ENCODE measurements at regions not wholly inside any gene's neighbourhood (a gene's known extent, or its start where the extent isn't known, plus 50 kb on each side); places are given as distances from the start of the nearest gene placed in this dataset.
"Not testable (repeated sequence)": the region's sequence is repeated elsewhere in the genome, so short reads cannot be mapped to it uniquely, and the experiment has no call there.

DNA sequence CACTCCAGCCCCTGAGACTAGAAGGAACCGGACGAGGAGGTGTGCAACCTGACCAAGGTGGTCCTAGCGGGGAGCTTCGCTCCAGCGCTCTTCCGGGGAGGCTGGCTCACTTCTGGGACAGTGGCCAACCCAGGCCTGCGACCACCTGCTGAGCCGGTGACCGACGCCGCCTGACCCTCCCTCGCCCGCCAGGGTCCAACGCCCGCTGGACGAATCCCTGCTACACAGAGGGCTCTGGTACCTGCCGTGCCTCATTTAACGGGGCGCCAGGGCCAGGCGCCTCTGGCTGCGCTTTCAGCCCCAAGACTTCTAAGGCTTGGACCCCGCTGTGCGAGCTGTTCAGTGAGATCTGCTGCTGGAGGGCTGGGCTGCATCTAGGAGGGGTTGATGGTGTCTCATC is 99.5 kb upstream of the KCNJ18 start:
- Histone ChIP-seq H3K27ac (no peak overlapping the region), H3K4me1 (no peaks in the 10 kb centered on the region), H3K4me3 (no peak overlapping the region), H3K27me3 (peaks cover 0 to 11% (median 0%) of the 10 kb centered on the region in 3 donors), H3K36me3 (no peaks in the 10 kb centered on the region), H3K9me3 (no peaks in the 10 kb centered on the region)
- 92 to 97% (median 94%) methylated on average over 16 to 23 of the region's 23 CpGs for WGBS, 5 donors
- DNase-seq: no peak
- intact Hi-C loops (cut with DNase I; ENCODE audit: low total_unique reads): no loop called here
- TF ChIP-seq EP300 (IDR thresholded peaks at IDR 0.05) (no peak), POLR2AphosphoS5 (IDR thresholded peaks at IDR 0.05) (no peak), POLR2A (IDR thresholded peaks at IDR 0.05) (no peak)
- TF ChIP-seq, protein P1, sequence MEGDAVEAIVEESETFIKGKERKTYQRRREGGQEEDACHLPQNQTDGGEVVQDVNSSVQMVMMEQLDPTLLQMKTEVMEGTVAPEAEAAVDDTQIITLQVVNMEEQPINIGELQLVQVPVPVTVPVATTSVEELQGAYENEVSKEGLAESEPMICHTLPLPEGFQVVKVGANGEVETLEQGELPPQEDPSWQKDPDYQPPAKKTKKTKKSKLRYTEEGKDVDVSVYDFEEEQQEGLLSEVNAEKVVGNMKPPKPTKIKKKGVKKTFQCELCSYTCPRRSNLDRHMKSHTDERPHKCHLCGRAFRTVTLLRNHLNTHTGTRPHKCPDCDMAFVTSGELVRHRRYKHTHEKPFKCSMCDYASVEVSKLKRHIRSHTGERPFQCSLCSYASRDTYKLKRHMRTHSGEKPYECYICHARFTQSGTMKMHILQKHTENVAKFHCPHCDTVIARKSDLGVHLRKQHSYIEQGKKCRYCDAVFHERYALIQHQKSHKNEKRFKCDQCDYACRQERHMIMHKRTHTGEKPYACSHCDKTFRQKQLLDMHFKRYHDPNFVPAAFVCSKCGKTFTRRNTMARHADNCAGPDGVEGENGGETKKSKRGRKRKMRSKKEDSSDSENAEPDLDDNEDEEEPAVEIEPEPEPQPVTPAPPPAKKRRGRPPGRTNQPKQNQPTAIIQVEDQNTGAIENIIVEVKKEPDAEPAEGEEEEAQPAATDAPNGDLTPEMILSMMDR (IDR thresholded peaks at IDR 0.05): no peak

DNA sequence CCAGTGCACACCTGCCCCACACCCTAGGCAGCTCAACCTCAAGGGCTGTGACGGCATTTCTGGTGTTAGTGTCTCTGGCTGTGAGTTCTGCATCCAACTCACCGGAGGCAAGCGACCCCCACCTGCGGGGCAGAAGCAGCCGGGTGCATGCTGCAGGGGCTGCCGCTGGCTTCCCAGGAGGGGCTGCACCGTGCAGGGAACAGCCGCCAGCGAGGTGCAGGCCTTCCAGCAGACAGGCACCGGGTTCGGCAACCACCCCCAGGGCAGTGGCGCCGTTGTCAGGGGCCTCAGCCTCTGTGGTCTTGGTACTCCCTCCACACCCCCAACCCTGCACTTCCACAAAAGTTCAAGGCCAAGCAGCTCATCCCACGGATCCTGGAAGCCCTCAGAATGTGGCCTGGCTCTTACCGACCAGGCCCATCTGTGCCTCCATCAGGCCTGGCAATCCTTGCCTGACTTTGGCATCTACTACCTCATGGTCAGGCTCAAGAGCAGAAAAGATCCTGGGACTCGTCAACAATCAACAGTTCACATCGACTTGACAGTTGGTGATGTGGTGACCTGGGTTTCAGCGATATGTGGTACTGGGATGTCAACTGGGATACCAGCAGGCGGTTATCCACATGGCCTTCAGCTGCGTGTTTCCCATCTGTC is 98.7 kb upstream of the KCNJ18 start:
- H3K4me1 ChIP-seq; H3K4me3 ChIP-seq; H3K36me3 ChIP-seq; intact Hi-C loops (cut with DNase I; ENCODE audit: low total_unique reads); H3K9me3 ChIP-seq; H3K27ac ChIP-seq; DNase-seq: not testable (repeated sequence)
- peaks cover 0 to 11% (median 0%) of the 10 kb centered on the region in 3 donors for H3K27me3 ChIP-seq
- 87 to 96% (median 90%) methylated on average over 10 to 20 of the region's 20 CpGs for WGBS, 5 donors

DNA sequence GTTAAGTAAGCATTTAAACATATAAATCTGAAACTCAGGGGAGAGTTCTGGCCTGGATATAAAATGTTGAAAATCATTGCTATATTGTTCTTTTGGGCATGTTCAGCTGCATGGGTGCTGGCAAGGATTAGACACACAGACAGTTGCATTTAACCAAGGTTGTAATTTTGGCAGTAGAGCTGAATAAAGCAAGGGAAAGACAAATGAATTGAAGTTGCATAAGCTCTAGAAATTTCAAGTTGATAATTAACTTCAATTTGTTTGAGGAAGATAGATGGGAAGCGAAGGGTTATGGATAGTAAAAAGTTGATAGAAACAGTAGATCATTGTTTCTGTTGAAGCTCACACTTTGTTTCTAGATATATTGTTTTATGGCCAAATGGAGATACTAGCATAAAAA is 97.2 kb upstream of the KCNJ18 start:
- Histone ChIP-seq H3K27me3 (peaks cover 0 to 11% (median 0%) of the 10 kb centered on the region in 3 donors), H3K9me3 (no peaks in the 10 kb centered on the region), H3K27ac (no peak overlapping the region), H3K36me3 (no peaks in the 10 kb centered on the region), H3K4me1 (no peaks in the 10 kb centered on the region), H3K4me3 (no peak overlapping the region)
- no peak for DNase-seq
- intact Hi-C loops (cut with DNase I; ENCODE audit: low total_unique reads): no loop called here
- TF ChIP-seq POLR2AphosphoS5 (IDR thresholded peaks at IDR 0.05) (no peak), EP300 (IDR thresholded peaks at IDR 0.05) (no peak), POLR2A (IDR thresholded peaks at IDR 0.05) (no peak)
- TF ChIP-seq, protein P1 (IDR thresholded peaks at IDR 0.05): no peak
- WGBS, 5 donors: 36 to 52% (median 40%) methylated on average over 1 of the region's 1 CpG

DNA sequence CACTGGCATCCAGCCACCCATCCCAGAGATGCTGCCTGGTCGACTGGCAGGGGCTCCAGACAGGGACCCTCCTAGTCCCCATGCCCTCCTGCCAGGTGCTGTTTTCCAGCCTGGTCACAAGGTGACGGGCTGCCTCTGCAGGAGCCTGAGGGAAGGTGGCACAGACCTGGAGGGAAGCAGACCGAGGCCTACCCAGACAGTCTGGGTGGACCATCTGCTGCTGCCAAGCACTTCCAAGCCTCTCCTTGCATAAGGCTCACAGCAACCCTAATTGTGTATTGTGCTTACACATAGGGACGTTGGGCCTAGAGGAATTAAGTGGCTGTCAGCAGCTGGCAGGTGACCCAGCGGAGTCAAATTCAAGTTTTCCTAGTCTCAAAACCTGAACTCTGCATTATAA is 90.1 kb upstream of the KCNJ18 start:
- Histone ChIP-seq H3K4me3 (no peak overlapping the region), H3K36me3 (no peaks in the 10 kb centered on the region), H3K27ac (no peak overlapping the region), H3K4me1 (no peaks in the 10 kb centered on the region), H3K27me3 (peaks cover 0 to 6% (median 0%) of the 10 kb centered on the region in 3 donors), H3K9me3 (no peaks in the 10 kb centered on the region)
- DNase-seq: no peak
- no peak for TF ChIP-seq EP300 (IDR thresholded peaks at IDR 0.05)
- TF ChIP-seq, protein P1 (IDR thresholded peaks at IDR 0.05): no peak
- 60 to 73% (median 66%) methylated on average over 5 of the region's 5 CpGs for WGBS, 5 donors
- intact Hi-C loops (cut with DNase I; ENCODE audit: low total_unique reads): no loop called here

DNA sequence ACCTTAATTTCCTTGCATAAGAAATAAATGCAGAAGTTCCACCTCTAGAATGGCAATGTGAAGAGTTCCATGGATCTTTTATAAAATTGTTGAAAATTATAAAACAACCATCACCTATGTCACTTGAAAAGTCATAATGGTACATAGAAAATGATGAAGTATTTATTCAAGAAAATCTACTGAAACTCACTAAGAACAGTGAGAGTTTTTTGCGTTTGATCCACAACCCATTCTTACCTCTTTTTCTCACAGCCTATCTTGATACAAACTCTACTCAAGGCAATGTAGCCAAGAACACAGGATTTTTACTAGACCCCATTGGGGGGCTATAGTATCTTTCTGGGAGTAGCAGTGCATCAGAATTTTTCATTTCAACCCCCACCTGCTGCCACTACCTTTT is 89.0 kb upstream of the KCNJ18 start:
- H3K36me3 ChIP-seq; H3K4me1 ChIP-seq; DNase-seq; H3K9me3 ChIP-seq; intact Hi-C loops (cut with DNase I; ENCODE audit: low total_unique reads); H3K27me3 ChIP-seq; H3K27ac ChIP-seq; H3K4me3 ChIP-seq: not testable (repeated sequence)
- 79 to 93% (median 86%) methylated on average over 1 of the region's 1 CpG for WGBS, 5 donors

DNA sequence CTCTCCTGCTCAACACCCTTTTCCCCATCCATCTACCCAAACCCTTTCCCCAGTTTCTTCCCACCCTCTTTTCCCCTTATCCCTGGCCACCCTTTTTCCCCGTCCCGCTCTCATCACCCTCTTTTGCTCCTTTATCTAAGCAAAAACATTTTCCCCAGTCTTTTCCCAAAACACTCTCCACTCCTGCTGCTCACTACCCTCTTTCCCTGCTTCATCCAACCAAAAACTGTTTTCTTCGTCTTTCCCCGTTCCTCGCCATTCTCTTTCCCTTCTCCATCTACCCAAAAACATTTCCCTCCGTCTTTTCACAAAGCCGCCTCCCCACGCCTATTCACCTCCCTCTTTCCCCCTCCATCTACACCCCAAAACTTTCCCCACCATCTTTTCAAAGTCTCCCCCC is 80.9 kb upstream of the KCNJ18 start:
- H3K27me3 ChIP-seq; intact Hi-C loops (cut with DNase I; ENCODE audit: low total_unique reads); H3K4me3 ChIP-seq; DNase-seq; H3K27ac ChIP-seq; H3K36me3 ChIP-seq; H3K4me1 ChIP-seq; H3K9me3 ChIP-seq: not testable (repeated sequence)
- 91 to 97% (median 93%) methylated on average over 8 of the region's 8 CpGs for WGBS, 5 donors

DNA sequence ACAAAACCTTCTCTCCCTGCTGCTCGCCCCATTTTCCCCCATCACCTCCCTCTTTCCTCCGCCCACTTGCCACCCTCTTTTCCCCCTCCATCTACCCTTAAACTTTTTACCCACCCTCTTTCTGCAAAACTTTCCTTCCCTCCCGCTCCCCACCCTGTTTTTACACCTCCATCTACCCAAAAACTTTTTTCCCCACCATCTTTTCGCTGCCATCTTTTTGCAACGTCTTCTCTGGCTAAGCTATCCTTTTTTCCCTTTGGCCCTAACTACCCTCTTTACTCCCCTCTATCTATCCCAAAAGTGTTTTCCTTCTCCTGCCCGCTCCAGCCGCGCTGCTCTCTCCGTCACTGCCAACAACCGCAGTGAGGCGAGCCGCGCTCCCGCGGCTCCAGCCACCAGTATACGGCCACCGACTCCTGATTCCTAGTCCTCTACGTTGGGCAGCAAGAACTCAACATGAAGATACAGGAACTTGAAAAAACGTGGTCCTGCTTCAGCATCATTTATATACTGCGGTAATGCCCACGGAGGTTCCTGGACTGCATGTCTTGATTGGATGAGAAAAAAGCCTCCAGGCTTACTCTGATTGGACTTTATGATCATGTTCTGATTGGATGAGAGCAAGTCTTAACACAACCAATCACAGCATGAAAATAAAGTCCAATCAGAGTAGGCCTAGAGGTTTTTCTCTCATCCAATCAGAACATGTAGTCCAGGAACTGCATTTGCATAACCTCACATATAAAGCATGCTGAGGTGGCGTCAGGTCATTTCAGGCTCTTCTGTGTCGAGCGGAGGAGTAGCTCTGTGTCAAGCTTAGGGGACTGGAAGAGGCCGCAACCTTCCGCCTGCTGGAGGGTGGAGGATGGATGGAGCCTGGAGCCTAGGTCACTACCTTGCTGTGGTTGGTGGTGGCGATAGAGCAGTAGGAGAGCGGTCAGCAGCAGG is 79.9 kb upstream of the KCNJ18 start:
- H3K36me3 ChIP-seq; H3K27ac ChIP-seq; H3K9me3 ChIP-seq; DNase-seq; H3K4me1 ChIP-seq; H3K27me3 ChIP-seq; H3K4me3 ChIP-seq; intact Hi-C loops (cut with DNase I; ENCODE audit: low total_unique reads): not testable (repeated sequence)
- WGBS, 5 donors: 81 to 83% (median 82%) methylated on average over 24 to 28 of the region's 28 CpGs

Data from stomach (tissue), 8 donors.